SK-N-SH (cell line): ENCODE measurements at regions not wholly inside any gene's neighbourhood (a gene's known extent, or its start where the extent isn't known, plus 50 kb on each side); places are given as distances from the start of the nearest gene placed in this dataset.

Source experiments
- CTCF ChIA-PET: fragments of 300-600, 350-600 bp; formaldehyde crosslinking; extraction: SDS; loops from one replicate; lab custom pipeline; 2021; lab: Yijun Ruan, JAX
- POLR2A ChIA-PET: fragments of 350-600 bp; sonication (Branson Sonifier 250); formaldehyde crosslinking; extraction: SDS; loops from one replicate; lab custom pipeline; 2020; ENCODE audit warnings: antibody characterized with exemption, inconsistent platforms; lab: Yijun Ruan, JAX
- DNase-seq: peaks from one replicate; pipeline ENCODE4 v3.0.0; 2012
- H2AFZ ChIP-seq: fragments of 200-600 bp; sonication (generic); 2 replicates; pipeline ENCODE4 v1.8.1; 2016; ENCODE audit warnings: antibody characterized with exemption, mild to moderate bottlenecking, low read depth
- H3F3A ChIP-seq: fragments of 200-600 bp; sonication (generic); replicated peaks from 2 replicates; pipeline ENCODE3; 2016; ENCODE audit warnings: antibody characterized with exemption, mild to moderate bottlenecking; ENCODE audit not compliant: insufficient read depth
- H3K27ac ChIP-seq, 2 experiments: fragments of 200-500 bp in 1 of 2; fragments of 200-600 bp in 1 of 2; sonication (Bioruptor generic) in 1 of 2; sonication (generic), shearing (Covaris generic) in 1 of 2; 2 replicates each; pipeline versions ENCODE4 v1.5.1 to v1.6.1; 2014 to 2016; ENCODE audit warnings: low read depth in 2 of 2, inconsistent platforms in 1 of 2, low read length in 1 of 2, mild to moderate bottlenecking in 1 of 2, mixed read lengths in 1 of 2
- H3K27me3 ChIP-seq: fragments of 200-600 bp; sonication (generic), shearing (Covaris generic); 2 replicates; pipeline ENCODE4 v1.6.1; 2016; ENCODE audit warnings: mixed run types; ENCODE audit not compliant: insufficient read depth
- H3K36me3 ChIP-seq, 2 experiments: fragments of 200-500 bp in 1 of 2; fragments of 200-600 bp in 1 of 2; sonication (Bioruptor generic) in 1 of 2; sonication (generic) in 1 of 2; replicated peaks in 1 of 2; 2 replicates each; pipeline versions ENCODE3 to v1.5.1; 2014 to 2016; ENCODE audit warnings: low read length in 1 of 2, mild to moderate bottlenecking in 1 of 2; ENCODE audit not compliant: insufficient read depth in 2 of 2, control insufficient read depth in 1 of 2
- H3K4me1 ChIP-seq, 2 experiments: fragments of 200-500 bp in 1 of 2; fragments of 200-600 bp in 1 of 2; sonication (Bioruptor generic) in 1 of 2; sonication (generic), shearing (Covaris generic) in 1 of 2; 2 replicates each; pipeline versions ENCODE4 v1.5.1 to v1.6.1; 2014 to 2016; ENCODE audit warnings: low read depth in 1 of 2, low read length in 1 of 2, mixed run types in 1 of 2; ENCODE audit not compliant: insufficient read depth in 2 of 2, control insufficient read depth in 1 of 2
- H3K4me2 ChIP-seq: fragments of 200-600 bp; sonication (generic), shearing (Covaris generic); 2 replicates; pipeline ENCODE4 v1.6.1; 2017; ENCODE audit warnings: mixed run types
- H3K4me3 ChIP-seq, 2 experiments: fragments of 200-500 bp in 1 of 2; fragments of 200-600 bp in 1 of 2; sonication (Bioruptor generic) in 1 of 2; sonication (generic), shearing (Covaris generic) in 1 of 2; 2 replicates each; pipeline versions ENCODE4 v1.5.1 to v1.8.1; 2014 to 2016; ENCODE audit warnings: low read depth in 2 of 2, inconsistent platforms in 1 of 2, low read length in 1 of 2, mild to moderate bottlenecking in 1 of 2, mixed read lengths in 1 of 2, moderate library complexity in 1 of 2
- H3K79me2 ChIP-seq: fragments of 200-600 bp; sonication (generic); 2 replicates; pipeline ENCODE4 v1.8.1; 2017; ENCODE audit warnings: mild to moderate bottlenecking; ENCODE audit not compliant: insufficient read depth
- H3K9ac ChIP-seq: fragments of 200-600 bp; sonication (generic); 2 replicates; pipeline ENCODE4 v1.6.1; 2017; ENCODE audit warnings: mixed run types
- H3K9me2 ChIP-seq: fragments of 200-600 bp; sonication (generic); 2 replicates; pipeline ENCODE4 v1.6.1; 2017; ENCODE audit warnings: mixed run types
- H3K9me3 ChIP-seq: fragments of 200-600 bp; sonication (generic); 2 replicates; pipeline ENCODE4 v1.6.1; 2017; ENCODE audit warnings: mixed run types, mild to moderate bottlenecking, moderate library complexity
- H4K20me1 ChIP-seq: fragments of 200-600 bp; sonication (generic); 2 replicates; pipeline ENCODE4 v1.6.1; 2017; ENCODE audit warnings: mild to moderate bottlenecking, mixed run types; ENCODE audit not compliant: insufficient read depth
- CHD2 ChIP-seq: fragments of 150-350 bp; IDR thresholded peaks from 2 replicates; pipeline ENCODE4 v1.6.1; 2018; ENCODE audit warnings: low read length; ENCODE audit not compliant: partially characterized antibody
- EP300 ChIP-seq, 2 experiments: IDR thresholded peaks; 2 replicates each; pipeline versions ENCODE4 v1.4.0 to v1.6.1; 2012; ENCODE audit warnings: borderline replicate concordance in 1 of 2, low read depth in 1 of 2, low read length in 1 of 2
- FOSL2 ChIP-seq: IDR thresholded peaks from 2 replicates; pipeline ENCODE4 v1.4.0; 2012; ENCODE audit warnings: low read depth, mild to moderate bottlenecking, moderate library complexity, borderline replicate concordance
- FOXJ3 ChIP-seq: sonication (generic); formaldehyde crosslinking; IDR thresholded peaks from 2 replicates; pipeline ENCODE4 v1.5.1; 2020; ENCODE audit warnings: mild to moderate bottlenecking, missing genetic modification reagents
- MXI1 ChIP-seq: IDR thresholded peaks from 2 replicates; pipeline ENCODE4 v1.6.1; 2012; ENCODE audit warnings: mild to moderate bottlenecking, low read depth, low read length, improper control_type of control experiment
- NFIC ChIP-seq: IDR thresholded peaks from 2 replicates; pipeline ENCODE4 v1.4.0; 2012; ENCODE audit warnings: borderline replicate concordance
- NRF1 ChIP-seq: IDR thresholded peaks from 2 replicates; pipeline ENCODE4 v1.6.1; 2012; ENCODE audit warnings: low read depth, mild to moderate bottlenecking, low read length
- RAD21 ChIP-seq: IDR thresholded peaks from 2 replicates; pipeline ENCODE4 v1.6.1; 2012; ENCODE audit warnings: mild to moderate bottlenecking, low read length
- RCOR1 ChIP-seq: fragments of 150-350 bp; IDR thresholded peaks from 2 replicates; pipeline ENCODE4 v1.6.1; 2017; ENCODE audit warnings: antibody characterized with exemption, low read length
- RFX5 ChIP-seq: IDR thresholded peaks from 2 replicates; pipeline ENCODE4 v1.6.1; 2012; ENCODE audit warnings: mild to moderate bottlenecking, improper control_type of control experiment, low read length
- SMC3 ChIP-seq: IDR thresholded peaks from 2 replicates; pipeline ENCODE4 v1.6.1; 2012; ENCODE audit warnings: low read depth, low read length, improper control_type of control experiment
- YY1 ChIP-seq: IDR thresholded peaks from 2 replicates; pipeline ENCODE4 v1.4.0; 2012; ENCODE audit warnings: low read depth, mild to moderate bottlenecking
- WGBS: methylation state at CpG from one replicate; pipeline ENCODE4 v1.1.6; 2017; ENCODE audit warnings: low lambda C conversion rate; 5-methylcytosine and 5-hydroxymethylcytosine counted together
- TF ChIP-seq, protein P1 (sequence below): IDR thresholded peaks from 2 replicates; pipeline ENCODE4 v1.4.0; 2012; ENCODE audit warnings: low read depth, borderline replicate concordance
- TF ChIP-seq, protein P2 (sequence below): IDR thresholded peaks from 2 replicates; pipeline ENCODE4; 2012
- TF ChIP-seq, protein P3 (sequence below): fragments of 150-350 bp; IDR thresholded peaks from 2 replicates; pipeline ENCODE4 v1.6.1; 2016; ENCODE audit warnings: mild to moderate bottlenecking, low read depth, low read length

DNA sequence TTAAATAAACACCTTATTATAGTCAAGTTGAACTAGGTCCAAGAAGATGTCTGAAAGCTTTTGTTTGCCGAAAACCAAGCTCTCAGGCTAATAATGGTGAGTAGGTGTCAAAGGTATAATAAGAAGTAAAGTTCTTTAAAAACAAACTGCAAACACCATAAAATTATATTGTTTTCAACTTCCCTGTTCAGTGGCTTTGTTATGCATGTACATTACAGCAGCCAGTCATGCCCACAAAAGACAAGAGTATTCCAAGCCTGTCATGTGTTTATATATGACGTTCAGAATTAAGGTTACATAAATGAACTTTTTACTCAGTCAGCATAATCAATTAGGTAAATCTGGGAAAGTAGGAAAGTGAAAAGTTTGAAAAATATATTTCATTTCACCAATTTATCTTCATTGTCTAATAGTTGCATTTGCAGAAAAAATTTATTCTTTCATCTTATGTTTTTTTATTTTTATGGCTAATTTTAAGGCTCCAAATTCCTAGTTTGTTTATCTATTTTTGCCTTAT, 928.7 kb upstream of the SOX9 start:
- no peaks in the 10 kb centered on the region for H3K9me3 ChIP-seq
- ChIA-PET CTCF (no interaction called here), POLR2A (no interaction called here)
- WGBS: 92% methylated on average over 2 of the region's 2 CpGs
- H3K9ac ChIP-seq: no peak overlapping the region
- H3K79me2 ChIP-seq: no peaks in the 10 kb centered on the region
- peaks cover 0 to 13% of the 10 kb centered on the region in 2 experiments; a peak in 3 of 4 replicates for H3K4me1 ChIP-seq
- no peak overlapping the region for H3K27ac ChIP-seq
- H3K4me3 ChIP-seq: no peak overlapping the region
- no peaks in the 10 kb centered on the region for H3K9me2 ChIP-seq
- DNase-seq: no peak
- no peak overlapping the region for H3K4me2 ChIP-seq
- H3K27me3 ChIP-seq: no peaks in the 10 kb centered on the region
- H4K20me1 ChIP-seq: 0 out of 2 replicates have a peak, but pooled peaks cover 3% of the 10 kb centered on the region
- no peaks in the 10 kb centered on the region for H3K36me3 ChIP-seq
- peaks cover 23% of the 10 kb centered on the region for H3F3A ChIP-seq
- no peak for TF ChIP-seq RCOR1
- TF ChIP-seq NRF1: no peak
- no peak for TF ChIP-seq RAD21
- no peak for TF ChIP-seq SMC3
- no peak for TF ChIP-seq RFX5
- TF ChIP-seq, protein P1, sequence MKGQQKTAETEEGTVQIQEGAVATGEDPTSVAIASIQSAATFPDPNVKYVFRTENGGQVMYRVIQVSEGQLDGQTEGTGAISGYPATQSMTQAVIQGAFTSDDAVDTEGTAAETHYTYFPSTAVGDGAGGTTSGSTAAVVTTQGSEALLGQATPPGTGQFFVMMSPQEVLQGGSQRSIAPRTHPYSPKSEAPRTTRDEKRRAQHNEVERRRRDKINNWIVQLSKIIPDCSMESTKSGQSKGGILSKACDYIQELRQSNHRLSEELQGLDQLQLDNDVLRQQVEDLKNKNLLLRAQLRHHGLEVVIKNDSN: no peak
- no peak for TF ChIP-seq EP300 (IDR thresholded peaks at IDR 0.05; ENCODE audit: borderline replicate concordance in 1 of 2, low read depth in 1 of 2, low read length in 1 of 2)
- no peak for TF ChIP-seq FOSL2
- TF ChIP-seq, protein P2, sequence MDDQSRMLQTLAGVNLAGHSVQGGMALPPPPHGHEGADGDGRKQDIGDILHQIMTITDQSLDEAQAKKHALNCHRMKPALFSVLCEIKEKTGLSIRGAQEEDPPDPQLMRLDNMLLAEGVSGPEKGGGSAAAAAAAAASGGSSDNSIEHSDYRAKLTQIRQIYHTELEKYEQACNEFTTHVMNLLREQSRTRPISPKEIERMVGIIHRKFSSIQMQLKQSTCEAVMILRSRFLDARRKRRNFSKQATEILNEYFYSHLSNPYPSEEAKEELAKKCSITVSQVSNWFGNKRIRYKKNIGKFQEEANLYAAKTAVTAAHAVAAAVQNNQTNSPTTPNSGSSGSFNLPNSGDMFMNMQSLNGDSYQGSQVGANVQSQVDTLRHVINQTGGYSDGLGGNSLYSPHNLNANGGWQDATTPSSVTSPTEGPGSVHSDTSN: no peak
- no peak for TF ChIP-seq FOXJ3 (CRISPR knock-in tag)
- TF ChIP-seq NFIC: no peak
- TF ChIP-seq, protein P3, sequence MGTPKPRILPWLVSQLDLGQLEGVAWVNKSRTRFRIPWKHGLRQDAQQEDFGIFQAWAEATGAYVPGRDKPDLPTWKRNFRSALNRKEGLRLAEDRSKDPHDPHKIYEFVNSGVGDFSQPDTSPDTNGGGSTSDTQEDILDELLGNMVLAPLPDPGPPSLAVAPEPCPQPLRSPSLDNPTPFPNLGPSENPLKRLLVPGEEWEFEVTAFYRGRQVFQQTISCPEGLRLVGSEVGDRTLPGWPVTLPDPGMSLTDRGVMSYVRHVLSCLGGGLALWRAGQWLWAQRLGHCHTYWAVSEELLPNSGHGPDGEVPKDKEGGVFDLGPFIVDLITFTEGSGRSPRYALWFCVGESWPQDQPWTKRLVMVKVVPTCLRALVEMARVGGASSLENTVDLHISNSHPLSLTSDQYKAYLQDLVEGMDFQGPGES: no peak
- H2AFZ ChIP-seq: no peak overlapping the region

DNA sequence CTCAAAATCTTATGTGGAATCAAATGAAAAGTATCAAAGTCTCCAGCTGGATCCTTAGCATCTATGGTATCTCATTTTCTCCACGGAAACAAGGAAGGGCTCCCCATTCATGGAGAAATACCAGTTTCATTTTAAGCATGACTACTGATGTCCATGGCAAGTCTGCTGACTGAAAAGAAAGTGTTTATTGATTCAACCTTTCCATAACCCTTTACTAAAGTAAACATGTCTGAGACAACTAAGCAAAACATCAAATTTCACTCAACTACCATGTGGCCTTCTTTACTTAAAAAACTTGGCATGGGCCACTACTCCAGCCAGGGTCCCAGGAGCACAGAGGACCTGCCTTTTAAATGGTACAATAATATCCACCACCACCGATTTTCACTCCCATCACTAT, 928.0 kb upstream of the SOX9 start:
- H3K9ac ChIP-seq: no peak overlapping the region
- TF ChIP-seq FOSL2 (no peak), CHD2 (no peak), RFX5 (no peak), MXI1 (no peak), YY1 (no peak)
- TF ChIP-seq, protein P3: no peak
- H3K27ac ChIP-seq: no peak overlapping the region
- H3K9me3 ChIP-seq: no peaks in the 10 kb centered on the region
- H3K4me2 ChIP-seq: no peak overlapping the region
- no peak overlapping the region for H2AFZ ChIP-seq
- 0 out of 2 replicates have a peak, but pooled peaks cover 3% of the 10 kb centered on the region for H4K20me1 ChIP-seq
- H3K4me1 ChIP-seq: peaks cover 0 to 13% of the 10 kb centered on the region in 2 experiments; a peak in 3 of 4 replicates
- H3K27me3 ChIP-seq: no peaks in the 10 kb centered on the region
- ChIA-PET CTCF (no interaction called here), POLR2A (no interaction called here)
- peaks cover 21% of the 10 kb centered on the region for H3F3A ChIP-seq
- H3K9me2 ChIP-seq: no peaks in the 10 kb centered on the region
- no peaks in the 10 kb centered on the region for H3K36me3 ChIP-seq
- no peaks in the 10 kb centered on the region for H3K79me2 ChIP-seq
- WGBS: 64% methylated on average over 2 of the region's 2 CpGs
- H3K4me3 ChIP-seq: no peak overlapping the region
- DNase-seq: no peak
